Liver (tissue), 3 donors: ENCODE measurements at regions not wholly inside any gene's neighbourhood (a gene's known extent, or its start where the extent isn't known, plus 50 kb on each side); places are given as distances from the start of the nearest gene placed in this dataset.

Experiments used
- ATF3 ChIP-seq: IDR thresholded peaks from 2 replicates; pipeline ENCODE4 v1.6.1; 2016; ENCODE audit warnings: antibody characterized with exemption
- CTCF ChIP-seq: fragments of 150-350 bp; IDR thresholded peaks from 2 replicates; pipeline ENCODE4 v1.5.1; 2017; ENCODE audit warnings: improper control_type of control experiment, low read depth, low read length; ENCODE audit not compliant: missing input control
- EGR1 ChIP-seq, 2 donors: IDR thresholded peaks; 2 replicates each; pipeline ENCODE4 v1.6.1; 2016 to 2018; ENCODE audit warnings: antibody characterized with exemption in 2 of 2, low read depth in 2 of 2
- JUND ChIP-seq, 2 donors: IDR thresholded peaks; 2 replicates each; pipeline ENCODE4 v1.6.1; 2016; ENCODE audit warnings: antibody characterized with exemption in 2 of 2
- MAX ChIP-seq: IDR thresholded peaks from 2 replicates; pipeline ENCODE4 v1.6.1; 2016; ENCODE audit warnings: antibody characterized with exemption
- REST ChIP-seq: IDR thresholded peaks from 2 replicates; pipeline ENCODE4 v1.6.1; 2016; ENCODE audit warnings: antibody characterized with exemption, mild to moderate bottlenecking
- RXRA ChIP-seq, 2 donors: IDR thresholded peaks; 2 replicates each; pipeline ENCODE4 v1.6.1; 2017 to 2018; ENCODE audit warnings: antibody characterized with exemption in 2 of 2, mild to moderate bottlenecking in 1 of 2
- SP1 ChIP-seq: IDR thresholded peaks from 2 replicates; pipeline ENCODE4 v1.6.1; 2018; ENCODE audit warnings: antibody characterized with exemption, mild to moderate bottlenecking
- YY1 ChIP-seq: IDR thresholded peaks from 2 replicates; pipeline ENCODE4 v1.6.1; 2016; ENCODE audit warnings: antibody characterized with exemption, mild to moderate bottlenecking
- ZBTB33 ChIP-seq: IDR thresholded peaks from 2 replicates; pipeline ENCODE4 v1.6.1; 2016; ENCODE audit warnings: antibody characterized with exemption
- donor health status: healthy.
- donor health status: healthy.

GRCh38 chr2:199704358-199705238 lies 146.4 kb downstream of the FTCDNL1 start:
- TF ChIP-seq CTCF (peak; percentile 76), SP1 (no peak), ATF3 (no peak), REST (no peak), JUND (IDR thresholded peaks at IDR 0.05) (no peak), MAX (no peak), YY1 (no peak), RXRA (IDR thresholded peaks at IDR 0.05) (no peak), EGR1 (IDR thresholded peaks at IDR 0.05; ENCODE audit: low read depth in 2 of 2) (no peak), ZBTB33 (no peak)
